Mammary epithelial cell (primary cell): ENCODE measurements at regions not wholly inside any gene's neighbourhood (a gene's known extent, or its start where the extent isn't known, plus 50 kb on each side); places are given as distances from the start of the nearest gene placed in this dataset.

Experiments
- EZH2 ChIP-seq: IDR thresholded peaks from 2 replicates; pipeline ENCODE4 v1.6.1; 2012; ENCODE audit warnings: low read length, inconsistent platforms, borderline replicate concordance
- TF ChIP-seq, protein P1 (sequence below), 2 donors: IDR thresholded peaks in 1 of 2; conservative IDR thresholded peaks in 1 of 2; 2 replicates each; pipeline ENCODE4 v1.5.1; 2011 to 2012; ENCODE audit warnings: inconsistent platforms in 2 of 2, low read length in 2 of 2, mild to moderate bottlenecking in 2 of 2, control low read depth in 1 of 2, low read depth in 1 of 2; ENCODE audit not compliant: insufficient read depth in 1 of 2; ENCODE audit errors: extremely low read depth in 1 of 2

- no peak for TF ChIP-seq EZH2
- TF ChIP-seq, protein P1, sequence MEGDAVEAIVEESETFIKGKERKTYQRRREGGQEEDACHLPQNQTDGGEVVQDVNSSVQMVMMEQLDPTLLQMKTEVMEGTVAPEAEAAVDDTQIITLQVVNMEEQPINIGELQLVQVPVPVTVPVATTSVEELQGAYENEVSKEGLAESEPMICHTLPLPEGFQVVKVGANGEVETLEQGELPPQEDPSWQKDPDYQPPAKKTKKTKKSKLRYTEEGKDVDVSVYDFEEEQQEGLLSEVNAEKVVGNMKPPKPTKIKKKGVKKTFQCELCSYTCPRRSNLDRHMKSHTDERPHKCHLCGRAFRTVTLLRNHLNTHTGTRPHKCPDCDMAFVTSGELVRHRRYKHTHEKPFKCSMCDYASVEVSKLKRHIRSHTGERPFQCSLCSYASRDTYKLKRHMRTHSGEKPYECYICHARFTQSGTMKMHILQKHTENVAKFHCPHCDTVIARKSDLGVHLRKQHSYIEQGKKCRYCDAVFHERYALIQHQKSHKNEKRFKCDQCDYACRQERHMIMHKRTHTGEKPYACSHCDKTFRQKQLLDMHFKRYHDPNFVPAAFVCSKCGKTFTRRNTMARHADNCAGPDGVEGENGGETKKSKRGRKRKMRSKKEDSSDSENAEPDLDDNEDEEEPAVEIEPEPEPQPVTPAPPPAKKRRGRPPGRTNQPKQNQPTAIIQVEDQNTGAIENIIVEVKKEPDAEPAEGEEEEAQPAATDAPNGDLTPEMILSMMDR (conservative IDR thresholded peaks at IDR 0.05 in 1 of 2, IDR thresholded peaks at IDR 0.05 in 1 of 2; ENCODE audit: extremely low read depth in 1 of 2, insufficient read depth in 1 of 2, low read depth in 1 of 2, low read length in 2 of 2): no peak
These were observed 253.7 kb upstream of the PWP1 start for GRCh38 chr12:107431942-107432341.
